ENCODE measurements at regions not wholly inside any gene's neighbourhood (a gene's known extent, or its start where the extent isn't known, plus 50 kb on each side); places are given as distances from the start of the nearest gene placed in this dataset.

GRCh38 chr13:107554460-107554859, 660.9 kb downstream of the LIG4 start:
- no peak for DNase-seq

DNA sequence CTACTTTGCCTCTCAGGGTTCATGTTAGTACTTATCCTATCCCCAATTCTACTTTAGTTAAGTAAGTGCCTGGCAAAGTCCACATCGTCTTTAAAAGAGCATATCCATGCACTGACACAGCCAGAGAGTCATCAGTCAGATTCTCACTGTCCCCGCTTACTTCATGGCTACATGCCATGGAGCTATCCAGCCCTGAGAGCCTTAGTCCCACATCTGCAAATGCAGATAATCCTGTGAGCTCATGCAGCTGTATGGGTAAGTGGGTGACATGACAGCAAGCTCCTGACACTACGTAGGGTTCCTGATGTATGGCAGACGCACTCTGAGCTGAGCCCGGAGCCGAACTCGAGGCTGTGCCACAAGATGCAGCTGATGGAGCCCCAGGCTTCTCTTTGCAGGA, 661.5 kb downstream of the LIG4 start:
- no peak for DNase-seq

DNA sequence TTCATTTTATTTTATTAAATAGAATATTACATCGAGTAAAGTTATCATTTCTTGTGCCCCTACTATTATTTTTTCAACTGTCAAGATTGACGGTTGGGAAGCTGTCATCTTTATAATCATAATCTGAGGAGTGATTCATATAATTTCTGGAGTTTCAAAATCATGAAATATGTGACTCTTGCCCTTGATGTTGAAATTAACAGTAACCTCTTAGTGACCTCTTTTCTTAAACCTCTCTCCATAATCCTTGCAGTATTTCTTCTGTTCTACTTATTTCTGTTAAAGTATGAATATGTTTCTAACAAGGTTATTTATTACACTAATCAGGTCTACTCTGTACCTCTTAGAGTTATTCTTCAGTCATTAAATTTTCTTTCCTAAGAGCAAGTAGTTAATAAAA, 663.8 kb downstream of the LIG4 start:
- DNase-seq: no peak

GRCh38 chr13:107548338-107548737, 667.0 kb downstream of the LIG4 start:
- DNase-seq: no peak

- DNase-seq: no peak
Observed at GRCh38 chr13:107545946-107546502, 669.3 kb downstream of the LIG4 start.

- DNase-seq: no peak
Observed at GRCh38 chr13:107534548-107534947, 680.8 kb downstream of the LIG4 start.

DNA sequence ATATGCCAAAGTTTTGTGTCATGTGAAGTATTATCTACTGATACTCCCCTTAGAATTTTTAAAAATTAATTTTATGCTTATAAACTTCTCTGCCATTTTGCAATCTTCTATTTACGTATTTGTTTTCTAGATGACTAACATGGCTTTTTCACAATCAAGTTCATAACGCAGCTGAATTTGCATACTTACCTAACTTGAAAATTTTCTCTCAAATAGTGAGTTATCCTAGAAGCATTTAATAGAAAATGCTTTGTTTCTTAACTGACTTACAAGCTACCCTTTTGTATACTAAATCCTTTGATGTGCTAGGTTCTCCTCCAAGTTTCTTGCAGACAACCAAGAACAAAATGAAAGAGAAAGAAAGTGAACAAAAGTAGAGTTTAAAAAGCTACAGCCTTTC, 683.5 kb downstream of the LIG4 start:
- DNase-seq: no peak

DNA sequence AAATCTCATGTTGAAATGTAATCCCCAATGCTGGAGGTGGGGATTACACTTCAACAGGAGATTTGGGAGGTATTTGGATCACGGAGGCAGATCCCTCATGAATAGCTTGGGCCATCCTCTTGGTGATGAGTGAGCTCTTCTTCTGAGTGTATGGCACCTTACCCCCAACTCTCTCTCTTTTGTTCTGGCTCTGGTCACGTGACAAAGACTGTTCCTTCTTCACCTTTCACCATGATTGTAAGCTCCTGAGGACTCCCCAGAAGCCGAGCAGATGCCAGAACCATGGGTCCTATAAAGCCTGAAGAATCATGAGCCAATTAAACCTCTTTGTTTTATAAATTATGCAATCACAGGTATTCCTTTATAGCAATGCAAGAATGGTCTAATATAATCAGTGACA, 684.2 kb downstream of the LIG4 start:
- no peak for DNase-seq

DNA sequence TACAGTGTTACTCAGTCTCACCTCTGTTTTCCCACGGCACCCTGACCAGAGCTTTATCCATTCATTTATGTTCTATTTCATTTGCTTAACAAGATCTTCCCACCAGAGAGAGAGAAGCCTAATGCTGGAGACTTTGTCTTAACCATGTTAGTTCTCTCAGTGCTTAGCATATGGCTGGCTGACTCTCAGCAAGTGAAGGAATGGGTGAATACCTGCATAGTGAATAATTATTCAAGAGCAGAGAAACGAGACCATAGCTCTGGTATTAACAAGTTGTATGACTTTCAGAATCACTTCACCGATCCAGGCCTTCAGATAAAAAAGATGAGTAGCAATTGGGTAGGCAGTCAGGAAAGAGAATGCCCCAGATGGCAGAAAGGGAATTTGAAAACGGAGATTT, 686.3 kb downstream of the LIG4 start:
- DNase-seq: no peak

DNA sequence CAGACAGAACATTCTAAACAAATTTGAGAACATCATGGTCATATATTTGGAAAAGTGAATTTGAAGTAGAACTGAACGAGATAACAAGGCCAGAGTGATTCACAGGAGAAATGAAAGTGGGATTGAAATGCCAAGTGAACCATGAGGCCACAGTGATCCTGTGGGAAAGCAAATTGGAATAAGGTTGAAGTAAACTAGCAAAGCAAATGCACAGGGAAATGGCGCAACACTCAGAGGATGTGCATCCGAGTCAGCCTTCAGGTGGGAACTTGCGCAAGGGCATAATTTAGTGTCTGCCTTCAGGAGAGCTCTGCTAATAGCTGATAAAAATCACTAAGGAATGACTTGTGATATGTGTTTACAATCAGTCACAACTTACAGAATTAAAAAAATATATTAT, 696.6 kb downstream of the LIG4 start:
- DNase-seq: no peak

DNA sequence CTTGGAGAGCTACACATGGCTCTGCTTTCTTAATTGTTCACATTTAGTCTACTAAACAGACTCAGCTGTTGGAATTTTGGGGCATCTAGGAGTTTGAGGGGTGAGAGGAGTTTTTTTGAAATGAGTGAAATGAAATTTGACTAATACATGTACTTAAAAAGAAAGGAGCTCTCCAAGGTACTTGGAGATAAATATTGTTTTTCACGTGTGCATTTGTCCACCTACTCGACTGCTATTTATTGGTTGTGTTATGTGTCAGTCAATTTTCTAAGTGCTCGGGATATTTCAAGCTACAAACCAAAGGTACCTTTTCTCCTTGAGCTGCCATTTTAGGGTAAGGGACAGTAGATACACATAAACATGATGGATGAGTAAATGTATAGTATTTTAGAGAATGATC, 697.0 kb downstream of the LIG4 start:
- DNase-seq: no peak

DNA sequence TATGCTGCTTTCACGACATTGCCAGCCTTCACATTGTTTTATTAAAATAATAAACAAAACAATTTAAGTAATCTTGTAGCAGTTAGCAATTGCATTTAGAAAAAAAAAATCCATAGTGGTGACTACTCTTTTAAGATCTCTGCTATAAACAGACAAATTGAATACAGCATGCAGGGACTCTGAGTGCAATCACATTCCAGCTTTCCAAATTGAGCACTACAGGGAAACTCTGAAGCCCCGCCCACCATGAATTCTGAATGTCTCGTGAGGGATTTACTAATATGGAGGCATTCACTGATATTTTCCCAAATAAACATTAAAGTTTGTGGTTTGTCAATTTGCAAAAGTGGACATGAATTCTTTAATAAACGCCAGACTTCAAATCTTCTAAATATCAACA, 698.8 kb downstream of the LIG4 start:
- no peak for DNase-seq

DNA sequence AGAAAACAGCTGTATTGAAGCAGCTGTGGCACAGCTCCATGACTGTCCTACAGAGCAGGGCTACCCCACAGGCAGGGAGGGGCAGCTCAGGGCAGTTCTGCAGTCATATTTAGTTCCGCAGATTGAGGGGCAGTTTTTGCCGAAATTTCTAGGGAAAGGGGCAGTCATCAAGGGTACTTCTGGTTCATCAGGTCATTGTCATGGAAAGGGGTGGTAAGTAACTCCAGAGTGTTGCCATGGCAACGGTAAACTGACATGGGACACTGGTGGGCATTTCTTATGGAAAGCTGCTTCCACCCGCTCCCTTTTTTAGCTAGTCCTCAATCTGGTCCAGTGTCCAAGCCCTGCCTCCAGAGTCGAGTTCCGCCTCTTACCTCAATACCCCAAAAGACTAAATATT, 702.8 kb downstream of the LIG4 start:
- DNase-seq: no peak

DNA sequence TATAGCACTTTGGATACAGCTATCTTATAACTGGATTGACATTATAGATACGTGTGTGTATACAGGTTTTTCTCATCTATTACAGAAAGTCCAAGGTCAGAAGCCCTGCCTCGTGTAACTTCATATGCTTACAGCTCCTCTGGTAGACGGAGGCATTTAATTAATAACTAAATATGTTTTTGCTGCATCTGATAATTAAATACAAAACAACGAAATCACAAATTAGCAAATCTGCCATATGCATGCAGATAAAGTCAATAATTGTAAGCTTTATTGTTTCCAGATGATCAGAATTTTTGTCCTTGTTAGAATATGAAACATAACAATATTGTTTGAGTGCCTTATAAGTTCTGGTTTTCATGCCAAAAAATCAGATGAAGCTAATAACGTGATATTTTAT, 717.7 kb downstream of the LIG4 start:
- DNase-seq: no peak

DNA sequence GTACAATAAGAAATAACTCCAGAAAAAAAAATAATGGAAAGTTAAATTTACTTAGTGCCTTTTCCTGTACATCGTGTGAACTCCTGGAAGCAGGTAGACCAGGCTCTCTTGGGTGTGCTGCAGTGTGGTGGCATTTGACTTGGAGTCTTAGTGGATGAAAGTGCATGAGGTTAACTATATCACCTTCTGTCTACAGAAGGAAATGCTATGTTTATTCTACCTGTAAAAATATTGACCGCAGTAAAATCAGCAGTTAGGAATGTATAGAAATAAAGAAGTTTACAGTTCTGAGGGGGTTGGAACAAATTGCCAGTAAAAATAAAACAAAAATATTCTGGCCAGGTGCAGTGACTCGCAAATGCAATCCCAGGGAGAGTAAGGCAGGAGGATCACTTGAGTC, 722.1 kb downstream of the LIG4 start:
- DNase-seq: no peak

GRCh38 chr13:107482688-107483087, 732.6 kb downstream of the LIG4 start:
- no peak for DNase-seq

DNA sequence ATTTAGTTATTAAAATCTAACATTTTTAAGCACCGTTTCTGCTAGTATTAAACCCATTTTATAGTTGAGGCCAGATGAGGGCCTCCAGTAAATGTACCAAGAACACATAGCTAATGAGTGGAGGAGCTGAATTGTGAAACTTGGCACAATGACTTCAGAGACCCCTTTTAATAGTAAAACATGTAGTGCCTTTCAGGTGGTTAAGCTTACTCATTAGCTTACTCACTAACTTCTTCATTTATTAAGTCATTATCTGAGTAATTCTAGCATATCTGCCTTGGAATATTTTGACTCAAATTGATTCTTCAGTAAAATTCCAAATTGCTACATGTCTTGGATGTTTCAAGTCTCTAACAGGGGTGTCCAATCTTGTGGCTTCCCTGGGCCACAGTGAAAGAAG, 735.2 kb downstream of the LIG4 start:
- no peak for DNase-seq

DNA sequence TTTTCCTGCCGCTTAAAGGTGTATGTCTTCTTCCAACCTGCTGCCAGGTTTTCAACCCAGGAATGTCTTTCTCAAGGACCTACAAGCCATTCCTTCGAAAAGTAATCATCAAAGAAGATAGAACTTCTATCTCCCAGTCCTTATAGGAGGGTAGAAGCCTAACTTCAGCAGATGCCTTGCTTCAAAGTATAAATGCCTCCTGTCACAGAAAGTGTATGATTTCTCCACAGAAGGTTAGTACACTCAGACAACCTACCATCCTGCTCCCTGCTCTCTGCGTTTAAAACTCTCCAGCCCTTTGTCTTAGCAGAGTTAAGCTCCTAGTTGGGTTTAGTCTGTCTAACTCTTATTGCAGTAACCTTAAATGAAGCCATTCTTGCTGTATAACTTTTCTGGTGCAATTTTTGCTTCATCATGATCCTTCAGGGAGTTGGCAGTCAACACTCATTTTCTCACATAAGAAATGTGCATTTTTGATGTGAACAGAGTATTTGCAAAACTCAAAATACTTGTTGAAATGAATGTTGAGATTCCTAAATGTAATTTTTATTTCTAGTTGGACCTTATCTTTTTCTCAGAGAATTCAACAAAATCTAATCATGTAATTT, 737.5 kb downstream of the LIG4 start:
- DNase-seq: no peak

GRCh38 chr13:107475753-107476453, 739.4 kb downstream of the LIG4 start:
- no peak for DNase-seq

DNA sequence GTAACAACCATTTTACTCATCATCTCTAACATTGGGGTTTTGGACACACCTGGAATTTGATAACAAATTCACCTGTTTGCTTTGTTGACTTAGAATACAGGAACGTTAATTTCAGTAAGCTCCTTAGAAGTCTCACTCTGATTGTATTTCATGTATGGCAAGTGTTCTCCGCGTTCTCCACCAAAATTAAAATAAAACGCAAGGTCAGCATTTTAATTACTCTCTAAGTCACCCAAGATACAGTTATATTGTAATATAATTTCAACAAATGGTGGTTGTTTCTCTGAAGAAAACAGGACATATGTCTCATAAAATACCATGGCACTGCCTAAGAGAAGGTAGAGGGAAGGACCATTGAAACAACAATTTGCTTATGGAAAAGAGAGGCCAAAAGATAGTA, 742.1 kb downstream of the LIG4 start:
- no peak for DNase-seq

DNA sequence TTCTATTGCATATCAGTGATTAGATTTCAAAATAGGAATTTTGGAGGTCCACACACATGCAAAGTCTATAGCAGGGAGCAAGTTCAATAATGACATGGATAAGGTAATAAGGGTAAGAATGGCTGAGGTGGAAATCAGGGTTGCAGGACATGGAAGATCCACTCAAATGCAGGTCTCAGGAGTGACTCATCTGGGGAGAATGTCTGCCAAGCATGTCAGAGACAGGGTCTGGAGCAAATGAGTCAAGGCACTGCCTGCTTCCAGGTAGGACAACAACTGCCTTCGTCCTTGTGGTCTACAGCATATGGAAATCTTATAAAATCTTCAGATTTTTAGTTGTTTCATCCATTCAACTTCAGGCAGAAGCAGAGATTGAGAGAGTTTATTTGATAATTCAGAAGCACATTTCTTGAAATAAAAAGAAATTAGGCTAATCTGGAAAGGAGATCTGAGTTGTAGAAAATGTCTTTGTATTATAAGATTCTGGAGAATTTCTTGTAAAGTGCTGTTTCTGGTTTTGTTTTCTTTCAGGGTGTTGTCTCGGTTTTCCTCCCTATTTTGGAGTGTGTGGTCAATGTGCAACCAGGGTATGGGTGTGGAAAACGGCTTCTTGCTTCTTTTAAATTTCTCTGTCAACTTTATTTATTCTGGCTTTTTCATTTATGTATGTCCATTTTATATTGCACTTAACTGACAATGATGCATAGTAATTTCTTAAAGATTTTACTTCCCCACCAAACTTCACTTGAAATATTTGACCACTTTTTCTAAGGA, 748.8 kb downstream of the LIG4 start:
- no peak for DNase-seq

- no peak for DNase-seq
Observed at GRCh38 chr13:107462501-107462900, 752.8 kb downstream of the LIG4 start.

GRCh38 chr13:107461751-107462150, 753.6 kb downstream of the LIG4 start:
- DNase-seq: no peak

DNA sequence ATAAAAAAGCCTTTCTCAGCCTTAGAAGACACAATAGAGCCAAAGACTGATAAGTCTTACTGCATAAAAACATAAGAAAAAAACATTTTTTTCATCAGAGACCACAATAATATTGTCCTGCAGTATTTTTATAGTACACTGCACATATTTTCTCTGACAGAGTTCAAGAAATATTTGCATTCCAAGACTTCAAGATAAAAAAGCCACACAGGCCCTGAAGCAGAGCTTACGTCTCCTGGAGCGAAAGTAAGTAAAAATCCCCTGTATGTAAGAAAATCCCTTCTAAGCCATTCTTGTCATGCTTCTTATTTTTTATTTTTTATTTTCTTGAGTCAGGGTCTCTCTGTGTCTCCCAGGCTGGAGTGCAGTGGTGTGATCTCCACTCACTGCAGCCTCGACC, 755.9 kb downstream of the LIG4 start:
- no peak for DNase-seq
